ENCODE measurements at regions not wholly inside any gene's neighbourhood (a gene's known extent, or its start where the extent isn't known, plus 50 kb on each side); places are given as distances from the start of the nearest gene placed in this dataset.
"Not testable (repeated sequence)": the region's sequence is repeated elsewhere in the genome, so short reads cannot be mapped to it uniquely, and the experiment has no call there.

- Histone ChIP-seq H3K4me1 (ENCODE audit: insufficient read depth, low read length) (peaks cover 22% of the 10 kb centered on the region), H3K9me3 (ENCODE audit: control insufficient read depth in 1 of 2, low read length in 2 of 2) (no peaks in the 10 kb centered on the region), H3K27me3 (ENCODE audit: insufficient read depth, low read length) (no peaks in the 10 kb centered on the region), H3K4me3 (ENCODE audit: low read length in 2 of 2) (no peak overlapping the region), H3K27ac (ENCODE audit: low read depth, low read length) (no peak overlapping the region), H3K36me3 (ENCODE audit: insufficient read depth, low read length) (no peaks in the 10 kb centered on the region)
- peak overlapping the region; percentile 3 to 92 (median 50) for H3K27ac Mint-ChIP-seq
- peak; percentile 50 to 73 (median 55) for DNase-seq
- no peaks in the 10 kb centered on the region for H3K27me3 Mint-ChIP-seq
- peak overlapping the region in 4 of 8 donors; percentile 0 to 22 (median 4) for H3K4me3 Mint-ChIP-seq
- no peaks in the 10 kb centered on the region for H3K9me3 Mint-ChIP-seq
- intact Hi-C loops (cut with micrococcal nuclease), result loop anchor here (1.0 to 5.0 kb wide), 2 partner anchors 48 to 71 kb away; no protein-coding TSS in a partner anchor
- CTCF ChIA-PET (ENCODE audit: partially characterized antibody), result interaction anchor here (0.9 to 3.7 kb wide), 4 partner anchors 70 to 78 kb away, joined by 3 to 18 read pairs (median 10); no protein-coding TSS in a partner anchor
- POLR2A ChIA-PET (ENCODE audit: partially characterized antibody), result interaction anchor here (1.0 to 3.4 kb wide), 5 partner anchors 32 to 74 kb away, joined by 3 to 34 read pairs (median 7); partner anchors contain the start of gene LMO4
- no peaks in the 10 kb centered on the region for H3K36me3 Mint-ChIP-seq
- peaks cover 18 to 35% (median 24%) of the 10 kb centered on the region in 4 donors for H3K4me1 Mint-ChIP-seq
Observed at GRCh38 chr1:87404296-87404695, 75.6 kb downstream of the LMO4 start.

DNA sequence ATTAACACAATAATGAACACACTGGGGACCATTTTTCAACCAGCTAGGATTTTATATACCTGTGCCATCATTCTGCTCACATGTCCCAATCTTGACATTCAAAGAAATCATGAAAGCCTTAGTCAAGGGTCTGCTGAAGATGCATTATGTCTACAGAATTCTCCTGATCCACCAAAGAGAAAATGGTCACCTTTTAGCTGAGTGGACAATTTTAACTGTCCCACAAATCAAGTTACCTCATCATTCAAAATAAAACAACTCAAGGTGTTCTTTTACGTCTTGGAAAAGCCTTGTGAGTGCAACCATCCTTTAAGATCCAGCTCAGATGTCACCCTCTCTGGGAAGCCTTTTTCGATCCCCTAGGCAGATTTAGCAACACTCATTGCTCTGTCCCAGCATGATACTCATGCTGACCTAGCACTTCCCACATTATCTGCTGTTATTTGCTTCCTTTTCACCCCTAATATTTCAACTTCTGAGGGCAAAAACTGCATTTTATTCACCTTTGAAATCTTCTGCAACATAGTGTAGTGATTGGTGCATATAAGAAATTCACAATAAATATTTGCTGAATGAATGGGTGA, 80.1 kb downstream of the LMO4 start:
- Histone ChIP-seq H3K36me3 (ENCODE audit: insufficient read depth, low read length) (no peaks in the 10 kb centered on the region), H3K4me1 (ENCODE audit: insufficient read depth, low read length) (peaks cover 17% of the 10 kb centered on the region), H3K27me3 (ENCODE audit: insufficient read depth, low read length) (no peaks in the 10 kb centered on the region), H3K4me3 (ENCODE audit: low read length in 2 of 2) (no peak overlapping the region), H3K9me3 (ENCODE audit: control insufficient read depth in 1 of 2, low read length in 2 of 2) (no peaks in the 10 kb centered on the region), H3K27ac (ENCODE audit: low read depth, low read length) (no peak overlapping the region)
- Mint-ChIP-seq H3K36me3 (no peaks in the 10 kb centered on the region), H3K9me3 (no peaks in the 10 kb centered on the region), H3K4me3 (no peak overlapping the region), H3K4me1 (peaks cover 14 to 23% (median 19%) of the 10 kb centered on the region in 4 donors), H3K27ac (no peak overlapping the region), H3K27me3 (no peaks in the 10 kb centered on the region)
- ChIA-PET CTCF (ENCODE audit: partially characterized antibody) (no interaction called here), POLR2A (ENCODE audit: partially characterized antibody) (interaction anchor here (0.5 kb wide), 1 partner anchor 78 kb away, joined by 3 read pairs; no protein-coding TSS in a partner anchor)
- no peak for DNase-seq
- intact Hi-C loops (cut with micrococcal nuclease), result no loop called here

DNA sequence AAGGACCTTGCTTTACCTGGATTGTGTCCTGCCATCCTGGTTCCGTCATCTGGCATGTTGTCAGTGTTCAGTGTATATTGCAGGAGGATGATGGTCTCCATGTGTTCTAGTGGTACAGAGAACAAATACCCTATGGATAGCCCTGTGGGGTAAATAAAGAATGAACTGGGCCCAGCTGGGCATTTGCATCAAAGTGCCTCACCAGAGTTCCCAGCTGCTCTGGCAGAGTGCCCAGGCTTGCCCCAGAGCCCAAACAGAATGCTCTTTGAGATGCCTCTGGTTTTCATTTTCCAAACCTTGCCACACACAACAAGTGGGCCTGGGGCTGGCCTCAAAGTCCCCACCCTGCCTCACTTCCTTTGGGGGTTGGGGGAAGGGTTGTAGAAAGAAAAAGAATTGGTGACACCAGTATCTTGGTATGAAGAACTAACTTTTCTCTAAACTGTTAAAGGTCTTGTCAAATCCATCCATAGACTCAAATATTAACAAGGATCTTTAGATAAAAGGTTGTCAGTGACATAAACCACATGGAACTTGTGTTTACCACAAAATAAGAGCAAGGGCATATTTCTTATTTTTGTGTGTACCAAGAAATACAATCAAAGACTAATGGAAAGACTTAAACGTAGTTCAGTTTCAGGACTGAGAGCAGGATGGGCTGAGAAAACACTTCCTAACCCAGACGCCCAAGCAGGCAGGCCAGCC, 82.2 kb downstream of the LMO4 start:
- Mint-ChIP-seq H3K4me3 (no peak overlapping the region), H3K27me3 (no peaks in the 10 kb centered on the region), H3K27ac (no peak overlapping the region), H3K36me3 (no peaks in the 10 kb centered on the region), H3K4me1 (peaks cover 0 to 6% (median 0%) of the 10 kb centered on the region in 4 donors), H3K9me3 (no peaks in the 10 kb centered on the region)
- Histone ChIP-seq H3K27ac (ENCODE audit: low read depth, low read length) (no peak overlapping the region), H3K9me3 (ENCODE audit: control insufficient read depth in 1 of 2, low read length in 2 of 2) (no peaks in the 10 kb centered on the region), H3K4me3 (ENCODE audit: low read length in 2 of 2) (no peak overlapping the region), H3K4me1 (ENCODE audit: insufficient read depth, low read length) (no peaks in the 10 kb centered on the region), H3K27me3 (ENCODE audit: insufficient read depth, low read length) (no peaks in the 10 kb centered on the region), H3K36me3 (ENCODE audit: insufficient read depth, low read length) (no peaks in the 10 kb centered on the region)
- POLR2A ChIA-PET (ENCODE audit: partially characterized antibody), result no interaction called here
- CTCF ChIA-PET (ENCODE audit: partially characterized antibody), result interaction anchor here (0.7 kb wide), 1 partner anchor 41 kb away, joined by 3 read pairs; no protein-coding TSS in a partner anchor
- DNase-seq, result no peak
- intact Hi-C loops (cut with micrococcal nuclease), result no loop called here

- POLR2A ChIA-PET (ENCODE audit: partially characterized antibody); H3K4me1 Mint-ChIP-seq; DNase-seq; H3K36me3 ChIP-seq (ENCODE audit: insufficient read depth, low read length); CTCF ChIA-PET (ENCODE audit: partially characterized antibody); H3K4me3 Mint-ChIP-seq; H3K27ac Mint-ChIP-seq; H3K9me3 Mint-ChIP-seq; intact Hi-C loops (cut with micrococcal nuclease); H3K9me3 ChIP-seq (ENCODE audit: control insufficient read depth in 1 of 2, low read length in 2 of 2); H3K4me1 ChIP-seq (ENCODE audit: insufficient read depth, low read length); H3K27me3 Mint-ChIP-seq; H3K4me3 ChIP-seq (ENCODE audit: low read length in 2 of 2); H3K27ac ChIP-seq (ENCODE audit: low read depth, low read length); H3K27me3 ChIP-seq (ENCODE audit: insufficient read depth, low read length); H3K36me3 Mint-ChIP-seq: not testable (repeated sequence)
Observed at GRCh38 chr1:87413846-87414245, 85.2 kb downstream of the LMO4 start.

GRCh38 chr1:87418048-87418447, 89.4 kb downstream of the LMO4 start:
- H3K27ac ChIP-seq (ENCODE audit: low read depth, low read length), result no peak overlapping the region
- no peaks in the 10 kb centered on the region for H3K4me1 ChIP-seq (ENCODE audit: insufficient read depth, low read length)
- ChIA-PET CTCF (ENCODE audit: partially characterized antibody) (no interaction called here), POLR2A (ENCODE audit: partially characterized antibody) (no interaction called here)
- H3K4me3 Mint-ChIP-seq, result no peak overlapping the region
- H3K36me3 Mint-ChIP-seq, result peaks cover 0 to 4% of the 10 kb centered on the region in 2 donors
- intact Hi-C loops (cut with micrococcal nuclease), result no loop called here
- H3K27ac Mint-ChIP-seq, result no peak overlapping the region
- H3K27me3 ChIP-seq (ENCODE audit: insufficient read depth, low read length), result no peaks in the 10 kb centered on the region
- no peaks in the 10 kb centered on the region for H3K36me3 ChIP-seq (ENCODE audit: insufficient read depth, low read length)
- H3K9me3 ChIP-seq (ENCODE audit: control insufficient read depth in 1 of 2, low read length in 2 of 2), result no peaks in the 10 kb centered on the region
- H3K9me3 Mint-ChIP-seq, result peaks cover 0 to 4% (median 1%) of the 10 kb centered on the region in 8 donors
- H3K4me1 Mint-ChIP-seq, result no peaks in the 10 kb centered on the region
- no peak for DNase-seq
- no peak overlapping the region for H3K4me3 ChIP-seq (ENCODE audit: low read length in 2 of 2)
- H3K27me3 Mint-ChIP-seq, result peaks cover 0 to 2% of the 10 kb centered on the region in 2 donors

GRCh38 chr1:87421809-87422208, 93.1 kb downstream of the LMO4 start:
- Histone ChIP-seq H3K9me3 (ENCODE audit: control insufficient read depth in 1 of 2, low read length in 2 of 2) (no peaks in the 10 kb centered on the region), H3K4me3 (ENCODE audit: low read length in 2 of 2) (no peak overlapping the region), H3K36me3 (ENCODE audit: insufficient read depth, low read length) (no peaks in the 10 kb centered on the region), H3K27ac (ENCODE audit: low read depth, low read length) (no peak overlapping the region), H3K4me1 (ENCODE audit: insufficient read depth, low read length) (no peaks in the 10 kb centered on the region), H3K27me3 (ENCODE audit: insufficient read depth, low read length) (no peaks in the 10 kb centered on the region)
- ChIA-PET POLR2A (ENCODE audit: partially characterized antibody) (no interaction called here), CTCF (ENCODE audit: partially characterized antibody) (no interaction called here)
- Mint-ChIP-seq H3K36me3 (peaks cover 0 to 4% of the 10 kb centered on the region in 2 donors), H3K9me3 (peaks cover 0 to 4% (median 1%) of the 10 kb centered on the region in 8 donors), H3K4me3 (no peak overlapping the region), H3K27ac (no peak overlapping the region), H3K27me3 (peaks cover 0 to 2% of the 10 kb centered on the region in 2 donors), H3K4me1 (no peaks in the 10 kb centered on the region)
- intact Hi-C loops (cut with micrococcal nuclease), result no loop called here
- DNase-seq, result no peak

GRCh38 chr1:87424541-87424940, 95.9 kb downstream of the LMO4 start:
- Histone ChIP-seq H3K27me3 (ENCODE audit: insufficient read depth, low read length) (no peaks in the 10 kb centered on the region), H3K27ac (ENCODE audit: low read depth, low read length) (no peak overlapping the region), H3K9me3 (ENCODE audit: control insufficient read depth in 1 of 2, low read length in 2 of 2) (no peaks in the 10 kb centered on the region), H3K4me1 (ENCODE audit: insufficient read depth, low read length) (no peaks in the 10 kb centered on the region), H3K36me3 (ENCODE audit: insufficient read depth, low read length) (no peaks in the 10 kb centered on the region), H3K4me3 (ENCODE audit: low read length in 2 of 2) (no peak overlapping the region)
- Mint-ChIP-seq H3K4me3 (no peak overlapping the region), H3K36me3 (peaks cover 0 to 4% of the 10 kb centered on the region in 2 donors), H3K9me3 (peaks cover 0 to 4% (median 1%) of the 10 kb centered on the region in 8 donors), H3K27ac (no peak overlapping the region), H3K27me3 (peaks cover 0 to 2% of the 10 kb centered on the region in 2 donors), H3K4me1 (no peaks in the 10 kb centered on the region)
- ChIA-PET POLR2A (ENCODE audit: partially characterized antibody) (no interaction called here), CTCF (ENCODE audit: partially characterized antibody) (no interaction called here)
- no peak for DNase-seq
- intact Hi-C loops (cut with micrococcal nuclease), result no loop called here

Measured in CD4-positive, alpha-beta memory T cell (primary cell).